Erythroblast (primary cell): ENCODE measurements at regions not wholly inside any gene's neighbourhood (a gene's known extent, or its start where the extent isn't known, plus 50 kb on each side); places are given as distances from the start of the nearest gene placed in this dataset.

Experiments
- GATA1 ChIP-seq: IDR thresholded peaks from 2 replicates; pipeline ENCODE4 v1.6.1; 2011; ENCODE audit warnings: low read depth, mild to moderate bottlenecking, control low read depth, low read length, moderate library complexity
- POLR2A ChIP-seq: IDR thresholded peaks from 2 replicates; pipeline ENCODE4 v1.6.1; 2011; ENCODE audit warnings: mild to moderate bottlenecking, low read length

DNA sequence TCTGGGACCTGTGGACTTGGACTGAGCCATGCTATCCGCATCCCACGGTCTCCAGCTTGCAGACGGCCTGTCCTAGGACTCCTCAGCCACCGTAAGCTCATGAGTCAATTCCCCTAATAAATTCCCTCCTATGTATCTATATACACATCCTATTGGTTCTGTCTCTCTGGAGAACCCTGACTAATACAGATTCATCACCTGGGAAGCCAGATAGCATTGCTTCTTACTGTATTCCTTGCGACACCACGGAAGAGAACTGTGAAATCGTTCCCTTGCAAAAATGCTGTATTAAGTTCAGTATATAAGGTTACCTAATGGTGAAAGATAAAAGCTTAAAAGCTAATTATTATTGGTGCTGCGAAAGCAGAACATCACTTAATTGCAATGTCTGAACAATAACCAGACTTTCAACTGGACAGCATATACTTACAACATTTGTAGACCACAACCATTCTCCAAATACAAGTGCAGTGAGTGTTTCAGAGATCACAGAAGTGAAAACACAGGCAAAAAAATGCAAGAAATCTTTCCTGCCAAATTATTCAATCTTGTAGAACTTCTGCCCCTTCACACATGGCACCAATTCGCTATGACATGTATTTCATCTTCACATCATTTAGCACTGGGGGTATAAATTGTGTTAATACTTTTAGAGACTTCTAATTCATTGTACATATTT lies 352.9 kb downstream of the TXNL1 start:
- TF ChIP-seq POLR2A (no peak), GATA1 (no peak)
